Lower leg skin (tissue), 4 donors: ENCODE measurements at regions not wholly inside any gene's neighbourhood (a gene's known extent, or its start where the extent isn't known, plus 50 kb on each side); places are given as distances from the start of the nearest gene placed in this dataset.

Experiments used
- DNase-seq, 2 donors: peaks; one replicate each; pipeline ENCODE4 v3.0.0-alpha.2; 2019; ENCODE audit warnings: low spot score in 2 of 2
- H3K4me3 ChIP-seq: fragments of 200-600 bp; sonication (generic); 2 replicates; pipeline ENCODE4 v1.5.1; 2017; ENCODE audit warnings: mild to moderate bottlenecking, low read depth; ENCODE audit not compliant: poor library complexity, severe bottlenecking
- POLR2A ChIP-seq, 2 donors: fragments of 450-650 bp; IDR thresholded peaks; one replicate each; pipeline ENCODE4 v1.6.1; 2016 to 2017; ENCODE audit warnings: antibody characterized with exemption in 2 of 2, mild to moderate bottlenecking in 1 of 2, moderate library complexity in 1 of 2
- WGBS, 2 donors: methylation state at CpG; one replicate each; pipeline ENCODE4 v1.1.5; 2018; 5-methylcytosine and 5-hydroxymethylcytosine counted together
- intact Hi-C: fragments of 100-400 bp; cut with DNase I; formaldehyde crosslinking; loops from one replicate; pipeline ENCODE4 v1.15.0; 2023; ENCODE audit warnings: low total_unique reads
- TF ChIP-seq, protein P1 (sequence below), 3 donors: fragments of 450-650 bp; IDR thresholded peaks; one replicate each; pipeline ENCODE4 v1.5.1; 2016; ENCODE audit warnings: antibody characterized with exemption in 3 of 3, mild to moderate bottlenecking in 3 of 3, moderate library complexity in 2 of 3

DNA sequence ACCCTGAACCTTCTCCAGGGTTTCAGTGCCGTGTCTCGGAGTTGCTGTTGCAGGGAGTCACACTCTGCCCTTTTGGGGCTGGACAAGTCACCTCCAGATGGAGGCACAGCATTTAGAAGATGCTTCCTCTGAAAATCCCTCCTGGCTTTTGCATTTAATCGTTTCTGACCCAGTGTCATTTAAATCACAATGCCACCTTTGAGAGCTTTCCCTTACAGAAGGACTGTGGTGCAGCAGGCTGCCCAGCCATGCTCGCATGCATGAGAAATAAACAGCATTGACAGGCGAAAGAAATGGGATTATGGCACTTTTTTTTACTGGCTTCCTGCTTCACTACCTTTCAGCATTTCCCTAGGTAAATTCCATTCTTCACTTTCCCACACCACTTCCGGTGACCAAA lies 113.4 kb upstream of the DYRK2 start:
- 77 to 78% methylated on average over 6 of the region's 6 CpGs for WGBS, 2 donors
- intact Hi-C loops, result no loop called here
- DNase-seq, result no peak
- TF ChIP-seq, protein P1, sequence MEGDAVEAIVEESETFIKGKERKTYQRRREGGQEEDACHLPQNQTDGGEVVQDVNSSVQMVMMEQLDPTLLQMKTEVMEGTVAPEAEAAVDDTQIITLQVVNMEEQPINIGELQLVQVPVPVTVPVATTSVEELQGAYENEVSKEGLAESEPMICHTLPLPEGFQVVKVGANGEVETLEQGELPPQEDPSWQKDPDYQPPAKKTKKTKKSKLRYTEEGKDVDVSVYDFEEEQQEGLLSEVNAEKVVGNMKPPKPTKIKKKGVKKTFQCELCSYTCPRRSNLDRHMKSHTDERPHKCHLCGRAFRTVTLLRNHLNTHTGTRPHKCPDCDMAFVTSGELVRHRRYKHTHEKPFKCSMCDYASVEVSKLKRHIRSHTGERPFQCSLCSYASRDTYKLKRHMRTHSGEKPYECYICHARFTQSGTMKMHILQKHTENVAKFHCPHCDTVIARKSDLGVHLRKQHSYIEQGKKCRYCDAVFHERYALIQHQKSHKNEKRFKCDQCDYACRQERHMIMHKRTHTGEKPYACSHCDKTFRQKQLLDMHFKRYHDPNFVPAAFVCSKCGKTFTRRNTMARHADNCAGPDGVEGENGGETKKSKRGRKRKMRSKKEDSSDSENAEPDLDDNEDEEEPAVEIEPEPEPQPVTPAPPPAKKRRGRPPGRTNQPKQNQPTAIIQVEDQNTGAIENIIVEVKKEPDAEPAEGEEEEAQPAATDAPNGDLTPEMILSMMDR (IDR thresholded peaks at IDR 0.05), result no peak
- no peak for TF ChIP-seq POLR2A (IDR thresholded peaks at IDR 0.05)
- H3K4me3 ChIP-seq, result no peak overlapping the region

DNA sequence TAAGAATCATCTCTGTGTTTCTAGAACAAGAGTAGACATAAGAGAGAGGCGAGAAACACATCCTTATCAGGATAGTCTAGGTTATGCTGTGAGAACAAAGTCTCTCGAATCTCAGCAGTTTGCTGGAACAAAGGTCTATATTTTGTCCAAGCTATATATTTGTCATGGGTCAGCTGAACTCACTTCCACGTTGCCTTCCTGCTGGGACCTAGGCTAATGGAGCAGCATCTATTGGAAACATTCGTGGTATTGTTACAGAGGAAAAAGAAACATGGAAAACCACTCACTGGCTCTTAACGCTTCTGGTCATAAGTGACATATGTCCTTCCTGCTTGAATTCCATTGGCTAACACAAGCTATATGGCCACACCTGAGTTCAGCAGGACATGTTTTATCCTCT lies 112.6 kb upstream of the DYRK2 start:
- H3K4me3 ChIP-seq, result no peak overlapping the region
- intact Hi-C loops, result no loop called here
- DNase-seq, result no peak
- WGBS, 2 donors, result 78 to 85% methylated on average over 5 of the region's 5 CpGs
- TF ChIP-seq POLR2A (IDR thresholded peaks at IDR 0.05), result no peak
- TF ChIP-seq, protein P1 (IDR thresholded peaks at IDR 0.05), result no peak

DNA sequence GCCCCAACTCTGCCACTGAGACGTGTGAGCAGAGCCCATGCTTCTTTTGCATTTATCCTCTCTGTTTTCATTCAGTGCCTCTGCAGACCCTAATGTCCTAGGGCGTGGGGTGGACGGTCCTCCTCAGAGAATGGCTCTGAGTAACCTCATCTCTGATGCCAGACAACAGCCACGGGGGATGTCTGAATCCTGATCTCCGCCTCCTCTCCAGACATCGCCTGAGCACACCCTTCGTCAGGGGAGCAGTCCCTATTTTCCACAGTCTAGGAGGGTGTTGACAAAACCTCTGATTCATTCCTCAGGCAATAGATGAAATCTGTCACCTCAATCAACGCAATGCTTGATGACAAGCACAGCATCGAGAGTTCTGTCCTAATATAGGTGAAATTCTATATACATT lies 109.2 kb upstream of the DYRK2 start:
- no peak for DNase-seq
- H3K4me3 ChIP-seq, result no peak overlapping the region
- intact Hi-C loops, result no loop called here
- TF ChIP-seq, protein P1 (IDR thresholded peaks at IDR 0.05), result no peak
- TF ChIP-seq POLR2A (IDR thresholded peaks at IDR 0.05), result no peak
- WGBS, 2 donors, result 65 to 70% methylated on average over 9 of the region's 9 CpGs

DNA sequence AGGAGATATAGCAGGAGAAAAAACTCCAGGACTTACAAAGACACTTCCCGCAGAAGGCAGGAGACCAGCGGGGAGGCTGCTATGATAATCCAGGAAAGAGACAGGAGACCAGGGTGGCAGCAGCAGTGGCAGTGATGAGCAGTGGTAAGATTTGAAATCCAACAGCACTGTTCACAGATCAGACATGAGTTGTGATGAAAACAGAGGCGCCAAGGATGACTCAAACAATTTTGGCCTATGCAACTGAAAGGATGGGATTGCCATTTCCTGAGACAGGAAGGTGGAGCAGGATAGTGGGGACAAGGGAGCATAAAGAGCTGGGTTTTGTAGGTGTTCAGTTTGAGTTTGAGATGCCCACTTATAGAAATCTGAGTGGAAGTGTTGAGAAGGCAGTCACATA lies 108.6 kb upstream of the DYRK2 start:
- no peak for DNase-seq
- intact Hi-C loops, result no loop called here
- WGBS, 2 donors, result 80 to 82% methylated on average over 3 of the region's 3 CpGs
- no peak overlapping the region for H3K4me3 ChIP-seq
- TF ChIP-seq, protein P1 (IDR thresholded peaks at IDR 0.05), result no peak

DNA sequence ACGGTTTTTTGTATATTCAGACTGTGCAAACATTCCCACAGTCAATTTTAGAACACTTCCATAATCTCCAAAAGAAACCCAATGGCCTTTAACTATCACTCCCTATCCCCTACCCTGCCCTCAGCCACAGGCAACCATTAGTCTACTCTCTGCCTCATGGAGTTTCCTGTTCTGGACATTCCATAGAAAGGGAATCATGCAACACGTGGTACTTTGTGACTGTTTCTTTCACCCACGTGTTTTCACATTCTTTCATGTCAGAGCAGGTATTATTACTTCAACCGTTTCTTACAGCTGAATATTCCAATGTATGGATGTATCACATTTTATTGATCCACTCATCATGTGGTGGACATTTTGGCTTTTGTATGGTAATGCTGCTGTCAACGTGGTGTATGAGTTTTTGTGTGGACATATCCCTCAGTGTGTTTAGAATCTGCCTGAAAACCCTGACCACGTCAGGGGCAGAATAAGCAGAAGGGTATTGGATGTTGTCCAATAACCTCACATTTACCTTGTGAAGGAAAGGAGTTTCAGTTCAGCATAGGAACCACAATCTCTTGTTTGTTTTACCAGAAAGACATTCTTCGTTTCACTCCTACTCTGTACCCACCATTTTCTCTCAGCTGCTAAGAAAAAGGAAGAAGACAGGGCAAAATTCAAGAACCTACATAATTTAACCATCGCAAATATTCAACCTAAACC lies 107.5 kb upstream of the DYRK2 start:
- DNase-seq, result no peak
- no peak overlapping the region for H3K4me3 ChIP-seq
- intact Hi-C loops, result no loop called here
- TF ChIP-seq, protein P1 (IDR thresholded peaks at IDR 0.05), result no peak
- no peak for TF ChIP-seq POLR2A (IDR thresholded peaks at IDR 0.05)
- 63 to 71% methylated on average over 8 of the region's 8 CpGs for WGBS, 2 donors

DNA sequence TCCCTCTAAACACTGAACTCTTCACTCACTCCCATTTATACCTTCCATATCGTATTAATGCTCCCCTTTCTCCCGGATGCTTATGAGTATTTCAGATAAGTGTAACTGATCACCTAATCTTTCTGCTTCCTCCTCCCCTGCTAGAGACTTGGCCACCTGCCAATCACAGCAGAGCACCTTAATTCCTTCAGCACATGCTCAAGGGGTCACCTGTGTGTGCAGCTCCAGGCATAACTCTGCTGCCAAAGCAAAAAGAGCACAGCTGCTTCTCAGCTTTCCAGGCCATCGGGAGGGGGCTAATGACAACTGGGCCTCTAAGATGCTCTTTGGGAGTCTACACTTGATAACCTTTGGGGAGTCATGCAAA lies 106.9 kb upstream of the DYRK2 start:
- DNase-seq, result no peak
- WGBS, 2 donors, result 56 to 61% methylated on average over 3 of the region's 3 CpGs
- H3K4me3 ChIP-seq, result no peak overlapping the region
- intact Hi-C loops, result no loop called here
- TF ChIP-seq, protein P1 (IDR thresholded peaks at IDR 0.05), result no peak
- no peak for TF ChIP-seq POLR2A (IDR thresholded peaks at IDR 0.05)
